ENCODE measurements at regions not wholly inside any gene's neighbourhood (a gene's known extent, or its start where the extent isn't known, plus 50 kb on each side); places are given as distances from the start of the nearest gene placed in this dataset.

DNA sequence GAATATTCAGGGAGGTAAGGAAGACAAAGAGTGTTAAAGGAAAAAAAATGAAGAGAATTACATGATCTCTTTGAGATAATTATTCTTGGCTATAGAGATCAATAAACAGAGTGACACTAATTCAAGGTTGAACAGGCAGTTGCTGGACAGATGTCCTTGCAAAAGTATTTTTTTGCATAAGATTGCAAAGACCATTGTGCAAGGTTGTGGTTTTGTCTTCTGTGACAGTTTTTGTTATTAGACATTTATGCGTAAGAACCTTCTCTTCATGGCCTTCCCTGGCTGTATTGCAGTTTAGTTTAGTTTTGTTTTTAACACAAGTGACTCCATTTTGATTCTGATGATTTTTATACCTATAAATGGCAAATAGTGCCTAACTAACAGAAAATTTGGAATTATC, 682.8 kb upstream of the ARPP21 start:
- Histone ChIP-seq H3K36me3 (ENCODE audit: control insufficient read depth, insufficient read depth, low read length) (no peaks in the 10 kb centered on the region), H3K4me3 (ENCODE audit: low read depth, low read length) (no peak overlapping the region), H3K27me3 (ENCODE audit: control insufficient read depth, insufficient read depth, low read length) (no peaks in the 10 kb centered on the region), H3K9me3 (ENCODE audit: control insufficient read depth, insufficient read depth, low read length) (no peaks in the 10 kb centered on the region), H3K27ac (ENCODE audit: low read depth, low read length) (no peak overlapping the region), H3K4me1 (ENCODE audit: control insufficient read depth, insufficient read depth, low read length) (no peaks in the 10 kb centered on the region)
- DNase-seq (ENCODE audit: low read depth in 4 of 6, low spot score in 6 of 6), result no peak
- no CpG with 5 or more reads among the region's 1 CpG for WGBS (ENCODE audit: insufficient coverage)

GRCh38 chr3:34957677-34958076, 681.6 kb upstream of the ARPP21 start:
- H3K9me3 ChIP-seq (ENCODE audit: control insufficient read depth, insufficient read depth, low read length), result no peaks in the 10 kb centered on the region
- 80% methylated on average over 1 of the region's 1 CpG for WGBS (ENCODE audit: insufficient coverage)

GRCh38 chr3:34969513-34969912, 669.8 kb upstream of the ARPP21 start:
- no peak overlapping the region for H3K4me3 ChIP-seq (ENCODE audit: low read depth, low read length)
- H3K4me1 ChIP-seq (ENCODE audit: control insufficient read depth, insufficient read depth, low read length), result no peaks in the 10 kb centered on the region
- no peak for DNase-seq (ENCODE audit: low read depth in 4 of 6, low spot score in 6 of 6)
- no CpG with 5 or more reads among the region's 2 CpGs for WGBS (ENCODE audit: insufficient coverage)
- H3K27me3 ChIP-seq (ENCODE audit: control insufficient read depth, insufficient read depth, low read length), result no peaks in the 10 kb centered on the region
- H3K27ac ChIP-seq (ENCODE audit: low read depth, low read length), result no peak overlapping the region
- H3K36me3 ChIP-seq (ENCODE audit: control insufficient read depth, insufficient read depth, low read length), result no peaks in the 10 kb centered on the region
- no peaks in the 10 kb centered on the region for H3K9me3 ChIP-seq (ENCODE audit: control insufficient read depth, insufficient read depth, low read length)

More at GRCh38 chr3:34957677-34958076, 681.6 kb upstream of the ARPP21 start:
- no peak overlapping the region for H3K27ac ChIP-seq (ENCODE audit: low read depth, low read length)
- H3K4me3 ChIP-seq (ENCODE audit: low read depth, low read length), result no peak overlapping the region
- no peaks in the 10 kb centered on the region for H3K36me3 ChIP-seq (ENCODE audit: control insufficient read depth, insufficient read depth, low read length)
- DNase-seq (ENCODE audit: low read depth in 4 of 6, low spot score in 6 of 6), result no peak
- H3K4me1 ChIP-seq (ENCODE audit: control insufficient read depth, insufficient read depth, low read length), result no peaks in the 10 kb centered on the region
- no peaks in the 10 kb centered on the region for H3K27me3 ChIP-seq (ENCODE audit: control insufficient read depth, insufficient read depth, low read length)

DNA sequence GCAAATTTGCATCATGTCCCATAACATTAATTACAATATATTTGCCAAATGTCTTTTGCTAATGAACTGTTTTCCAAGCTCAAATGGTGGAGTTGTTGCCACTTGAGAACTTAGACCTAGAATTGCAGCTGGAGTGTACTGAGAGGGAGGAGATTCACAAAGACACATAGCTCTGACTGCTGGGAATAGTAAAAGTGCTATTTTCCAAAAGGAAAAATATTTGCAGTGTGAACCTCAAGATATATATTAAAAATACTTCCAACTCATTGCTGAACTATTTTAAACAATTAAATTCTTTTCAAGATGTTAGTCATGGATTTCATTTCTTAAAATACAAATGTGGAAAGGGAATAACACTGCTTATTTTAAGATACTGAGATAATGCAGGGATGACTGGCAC, 666.8 kb upstream of the ARPP21 start:
- no peaks in the 10 kb centered on the region for H3K27me3 ChIP-seq (ENCODE audit: control insufficient read depth, insufficient read depth, low read length)
- H3K4me1 ChIP-seq (ENCODE audit: control insufficient read depth, insufficient read depth, low read length), result no peaks in the 10 kb centered on the region
- H3K9me3 ChIP-seq (ENCODE audit: control insufficient read depth, insufficient read depth, low read length), result no peaks in the 10 kb centered on the region
- no peaks in the 10 kb centered on the region for H3K36me3 ChIP-seq (ENCODE audit: control insufficient read depth, insufficient read depth, low read length)
- DNase-seq (ENCODE audit: low read depth in 4 of 6, low spot score in 6 of 6), result no peak
- no peak overlapping the region for H3K27ac ChIP-seq (ENCODE audit: low read depth, low read length)
- H3K4me3 ChIP-seq (ENCODE audit: low read depth, low read length), result no peak overlapping the region

DNA sequence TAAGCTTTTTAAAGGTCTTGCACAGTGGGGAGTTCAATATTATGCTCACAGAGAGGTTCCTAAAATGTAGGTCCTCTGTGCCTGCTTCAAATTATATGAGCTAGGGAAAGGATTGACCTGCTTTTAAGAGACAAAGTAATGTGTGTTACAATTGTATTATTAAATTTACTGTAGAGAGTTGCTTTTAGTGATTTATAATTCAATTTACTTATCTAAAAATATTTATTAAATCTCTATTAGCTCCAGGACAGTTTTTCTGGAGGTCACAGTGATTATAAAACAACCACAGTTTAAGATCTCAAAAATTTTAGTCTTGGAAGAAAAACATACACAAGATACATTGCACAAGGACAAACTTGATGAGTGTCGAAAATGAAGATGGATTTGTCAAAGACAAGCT, 665.7 kb upstream of the ARPP21 start:
- DNase-seq (ENCODE audit: low read depth in 4 of 6, low spot score in 6 of 6), result no peak
- no peak overlapping the region for H3K4me3 ChIP-seq (ENCODE audit: low read depth, low read length)
- no peak overlapping the region for H3K27ac ChIP-seq (ENCODE audit: low read depth, low read length)
- no peaks in the 10 kb centered on the region for H3K4me1 ChIP-seq (ENCODE audit: control insufficient read depth, insufficient read depth, low read length)
- no peaks in the 10 kb centered on the region for H3K9me3 ChIP-seq (ENCODE audit: control insufficient read depth, insufficient read depth, low read length)
- H3K27me3 ChIP-seq (ENCODE audit: control insufficient read depth, insufficient read depth, low read length), result no peaks in the 10 kb centered on the region
- H3K36me3 ChIP-seq (ENCODE audit: control insufficient read depth, insufficient read depth, low read length), result no peaks in the 10 kb centered on the region
- no CpG with 5 or more reads among the region's 1 CpG for WGBS (ENCODE audit: insufficient coverage)

DNA sequence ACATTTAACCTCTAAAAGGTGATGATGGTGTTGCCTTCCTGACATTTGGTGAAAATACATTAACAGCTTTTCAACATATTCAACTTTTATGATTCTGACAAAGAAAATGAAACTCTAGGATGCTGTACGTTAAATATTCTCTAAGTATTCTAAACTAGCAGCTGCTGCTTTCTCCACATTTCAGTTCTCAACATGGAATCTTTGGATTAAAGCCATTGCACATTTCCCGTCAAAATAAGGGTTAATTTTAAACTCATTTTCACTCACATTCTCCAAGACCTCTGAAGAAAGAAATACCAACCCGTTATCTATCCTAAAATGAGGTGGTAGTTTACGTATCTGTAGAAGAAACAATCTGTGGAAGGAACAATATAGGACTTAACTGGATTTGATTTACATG, 655.7 kb upstream of the ARPP21 start:
- Histone ChIP-seq H3K4me3 (ENCODE audit: low read depth, low read length) (no peak overlapping the region), H3K36me3 (ENCODE audit: control insufficient read depth, insufficient read depth, low read length) (no peaks in the 10 kb centered on the region), H3K4me1 (ENCODE audit: control insufficient read depth, insufficient read depth, low read length) (no peaks in the 10 kb centered on the region), H3K9me3 (ENCODE audit: control insufficient read depth, insufficient read depth, low read length) (no peaks in the 10 kb centered on the region), H3K27ac (ENCODE audit: low read depth, low read length) (no peak overlapping the region), H3K27me3 (ENCODE audit: control insufficient read depth, insufficient read depth, low read length) (no peaks in the 10 kb centered on the region)
- DNase-seq (ENCODE audit: low read depth in 4 of 6, low spot score in 6 of 6), result peak in 1 of 6 donors; percentile 86
- WGBS (ENCODE audit: insufficient coverage), result no CpG with 5 or more reads among the region's 4 CpGs

- DNase-seq (ENCODE audit: low read depth in 4 of 6, low spot score in 6 of 6), result no peak
- Histone ChIP-seq H3K27me3 (ENCODE audit: control insufficient read depth, insufficient read depth, low read length) (no peaks in the 10 kb centered on the region), H3K27ac (ENCODE audit: low read depth, low read length) (no peak overlapping the region), H3K9me3 (ENCODE audit: control insufficient read depth, insufficient read depth, low read length) (peaks cover 4% of the 10 kb centered on the region), H3K4me1 (ENCODE audit: control insufficient read depth, insufficient read depth, low read length) (no peaks in the 10 kb centered on the region), H3K4me3 (ENCODE audit: low read depth, low read length) (no peak overlapping the region), H3K36me3 (ENCODE audit: control insufficient read depth, insufficient read depth, low read length) (no peaks in the 10 kb centered on the region)
- 98% methylated on average over 21 of the region's 22 CpGs for WGBS (ENCODE audit: insufficient coverage)
Measured at GRCh38 chr3:34988296-34988695, 651.0 kb upstream of the ARPP21 start.

- H3K4me1 ChIP-seq (ENCODE audit: control insufficient read depth, insufficient read depth, low read length), result no peaks in the 10 kb centered on the region
- WGBS (ENCODE audit: insufficient coverage), result no CpG with 5 or more reads among the region's 2 CpGs
- DNase-seq (ENCODE audit: low read depth in 4 of 6, low spot score in 6 of 6), result no peak
- no peak overlapping the region for H3K4me3 ChIP-seq (ENCODE audit: low read depth, low read length)
- H3K27me3 ChIP-seq (ENCODE audit: control insufficient read depth, insufficient read depth, low read length), result no peaks in the 10 kb centered on the region
- no peaks in the 10 kb centered on the region for H3K9me3 ChIP-seq (ENCODE audit: control insufficient read depth, insufficient read depth, low read length)
- no peaks in the 10 kb centered on the region for H3K36me3 ChIP-seq (ENCODE audit: control insufficient read depth, insufficient read depth, low read length)
- no peak overlapping the region for H3K27ac ChIP-seq (ENCODE audit: low read depth, low read length)
Measured at GRCh38 chr3:34995796-34996430, 643.4 kb upstream of the ARPP21 start.

- no CpG with 5 or more reads among the region's 2 CpGs for WGBS (ENCODE audit: insufficient coverage)
- Histone ChIP-seq H3K9me3 (ENCODE audit: control insufficient read depth, insufficient read depth, low read length) (no peaks in the 10 kb centered on the region), H3K27me3 (ENCODE audit: control insufficient read depth, insufficient read depth, low read length) (no peaks in the 10 kb centered on the region), H3K4me1 (ENCODE audit: control insufficient read depth, insufficient read depth, low read length) (no peaks in the 10 kb centered on the region), H3K27ac (ENCODE audit: low read depth, low read length) (no peak overlapping the region), H3K4me3 (ENCODE audit: low read depth, low read length) (no peak overlapping the region), H3K36me3 (ENCODE audit: control insufficient read depth, insufficient read depth, low read length) (no peaks in the 10 kb centered on the region)
- peak in 1 of 6 donors; percentile 42 for DNase-seq (ENCODE audit: low read depth in 4 of 6, low spot score in 6 of 6)
Measured at GRCh38 chr3:34998902-34999301, 640.4 kb upstream of the ARPP21 start.

- 86% methylated on average over 1 of the region's 1 CpG for WGBS (ENCODE audit: insufficient coverage)
- no peaks in the 10 kb centered on the region for H3K27me3 ChIP-seq (ENCODE audit: control insufficient read depth, insufficient read depth, low read length)
- no peak overlapping the region for H3K27ac ChIP-seq (ENCODE audit: low read depth, low read length)
Measured at GRCh38 chr3:35012214-35012613, 627.1 kb upstream of the ARPP21 start.

More at GRCh38 chr3:35012214-35012613, 627.1 kb upstream of the ARPP21 start:
- H3K36me3 ChIP-seq (ENCODE audit: control insufficient read depth, insufficient read depth, low read length), result no peaks in the 10 kb centered on the region
- H3K9me3 ChIP-seq (ENCODE audit: control insufficient read depth, insufficient read depth, low read length), result no peaks in the 10 kb centered on the region
- no peak overlapping the region for H3K4me3 ChIP-seq (ENCODE audit: low read depth, low read length)
- DNase-seq (ENCODE audit: low read depth in 4 of 6, low spot score in 6 of 6), result no peak
- no peaks in the 10 kb centered on the region for H3K4me1 ChIP-seq (ENCODE audit: control insufficient read depth, insufficient read depth, low read length)

Data from spinal cord (tissue), 9 donors.